HG03103 (cell line): ENCODE measurements at regions not wholly inside any gene's neighbourhood (a gene's known extent, or its start where the extent isn't known, plus 50 kb on each side); places are given as distances from the start of the nearest gene placed in this dataset.
"Not testable (repeated sequence)": the region's sequence is repeated elsewhere in the genome, so short reads cannot be mapped to it uniquely, and the experiment has no call there.

ENCODE experiments used
- ATAC-seq: cut with Tn5 transposase; IDR thresholded peaks from one replicate; pipeline ENCODE4 v1.9.1; 2021; ENCODE audit warnings: low read depth; ENCODE audit not compliant: unreplicated experiment

- ATAC-seq: no peak
Measured at GRCh38 chr1:38486085-38486484, 373.5 kb downstream of the RRAGC start.

GRCh38 chr1:38481871-38482826 is 377.4 kb downstream of the RRAGC start:
- ATAC-seq: no peak

- not testable (repeated sequence) for ATAC-seq
Measured at GRCh38 chr1:38479662-38480061, 379.9 kb downstream of the RRAGC start.

- ATAC-seq: no peak
Measured at GRCh38 chr1:38477811-38478210, 381.8 kb downstream of the RRAGC start.

- no peak for ATAC-seq
Measured at GRCh38 chr1:38476850-38477178, 382.8 kb downstream of the RRAGC start.

- no peak for ATAC-seq
Measured at GRCh38 chr1:38476111-38476849, 383.3 kb downstream of the RRAGC start.

- no peak for ATAC-seq
Measured at GRCh38 chr1:38475624-38476005, 384.0 kb downstream of the RRAGC start.

- ATAC-seq: peak; percentile 72
Measured at GRCh38 chr1:38474738-38475623, 384.6 kb downstream of the RRAGC start.

GRCh38 chr1:38466487-38466886 is 393.1 kb downstream of the RRAGC start:
- ATAC-seq: no peak

- no peak for ATAC-seq
Measured at GRCh38 chr1:38465460-38465859, 394.1 kb downstream of the RRAGC start.

GRCh38 chr1:38464071-38464661 is 395.4 kb downstream of the RRAGC start:
- ATAC-seq: no peak

GRCh38 chr1:38463074-38463473 is 396.5 kb downstream of the RRAGC start:
- no peak for ATAC-seq

GRCh38 chr1:38456531-38456876 is 403.1 kb downstream of the RRAGC start:
- no peak for ATAC-seq

GRCh38 chr1:38455829-38456530 is 403.6 kb downstream of the RRAGC start:
- ATAC-seq: no peak

- no peak for ATAC-seq
Measured at GRCh38 chr1:38454749-38455441, 404.7 kb downstream of the RRAGC start.

GRCh38 chr1:38454236-38454635 is 405.3 kb downstream of the RRAGC start:
- no peak for ATAC-seq

- ATAC-seq: no peak
Measured at GRCh38 chr1:38452246-38452645, 405.7 kb upstream of the POU3F1 start.

GRCh38 chr1:38451541-38451993 is 405.0 kb upstream of the POU3F1 start:
- ATAC-seq: no peak

- ATAC-seq: no peak
Measured at GRCh38 chr1:38448893-38449292, 402.3 kb upstream of the POU3F1 start.
